H9 (cell line): ENCODE measurements at regions not wholly inside any gene's neighbourhood (a gene's known extent, or its start where the extent isn't known, plus 50 kb on each side); places are given as distances from the start of the nearest gene placed in this dataset.

Experiments used
- DNase-seq: peaks from one replicate; pipeline ENCODE4 v3.0.0-alpha.2; 2017
- H2AFZ ChIP-seq: one replicate; pipeline ENCODE4 v1.6.1; 2013; ENCODE audit warnings: mild to moderate bottlenecking, low read length, control low read depth, moderate library complexity
- H2AK5ac ChIP-seq: 2 replicates; pipeline ENCODE4 v1.6.1; 2013; ENCODE audit warnings: low read length, control low read depth, mixed read lengths; ENCODE audit not compliant: insufficient read length
- H2BK120ac ChIP-seq: one replicate; pipeline ENCODE4 v1.6.1; 2013; ENCODE audit warnings: low read depth, mild to moderate bottlenecking, low read length, control low read depth, inconsistent platforms; ENCODE audit not compliant: poor library complexity, severe bottlenecking
- H2BK12ac ChIP-seq: 2 replicates; pipeline ENCODE4 v1.6.1; 2013; ENCODE audit warnings: low read length, control low read depth, mixed read lengths, low read depth; ENCODE audit not compliant: insufficient read length
- H2BK15ac ChIP-seq: 2 replicates; pipeline ENCODE4 v1.6.1; 2013; ENCODE audit warnings: low read depth, low read length, control low read depth
- H2BK20ac ChIP-seq: one replicate; pipeline ENCODE4 v1.6.1; 2013; ENCODE audit warnings: low read depth, mild to moderate bottlenecking, low read length, control low read depth, inconsistent platforms; ENCODE audit not compliant: poor library complexity, severe bottlenecking
- H2BK5ac ChIP-seq: 2 replicates; pipeline ENCODE4 v1.6.1; 2013; ENCODE audit warnings: low read length, control low read depth, mixed read lengths; ENCODE audit not compliant: insufficient read length
- H3K14ac ChIP-seq: 2 replicates; pipeline ENCODE4 v1.6.1; 2013; ENCODE audit warnings: low read length, control low read depth; ENCODE audit not compliant: insufficient read depth
- H3K18ac ChIP-seq: 2 replicates; pipeline ENCODE4 v1.6.1; 2013; ENCODE audit warnings: low read depth, mild to moderate bottlenecking, mixed read lengths, low read length, control low read depth; ENCODE audit not compliant: insufficient read length
- H3K23ac ChIP-seq: 2 replicates; pipeline ENCODE4 v1.6.1; 2013; ENCODE audit warnings: low read length, control low read depth, mixed read lengths, low read depth; ENCODE audit not compliant: insufficient read length
- H3K23me2 ChIP-seq: 2 replicates; pipeline ENCODE4 v1.6.1; 2013; ENCODE audit warnings: low read depth, mild to moderate bottlenecking, mixed read lengths, low read length, control low read depth; ENCODE audit not compliant: insufficient read length, poor library complexity, severe bottlenecking
- H3K27ac ChIP-seq: 2 replicates; pipeline ENCODE4 v1.5.1; 2013; ENCODE audit warnings: low read length, control low read depth, mixed read lengths, low read depth; ENCODE audit not compliant: insufficient read length
- H3K27me3 ChIP-seq: 2 replicates; pipeline ENCODE4 v1.6.1; 2013; ENCODE audit warnings: low read length, control low read depth, inconsistent platforms; ENCODE audit not compliant: insufficient read depth
- H3K4ac ChIP-seq: 2 replicates; pipeline ENCODE4 v1.6.1; 2013; ENCODE audit warnings: low read depth, mild to moderate bottlenecking, control low read depth, inconsistent platforms, low read length, moderate library complexity
- H3K4me1 ChIP-seq: 2 replicates; pipeline ENCODE4 v1.6.1; 2013; ENCODE audit warnings: low read length, control low read depth, inconsistent platforms; ENCODE audit not compliant: insufficient read depth
- H3K4me2 ChIP-seq: 2 replicates; pipeline ENCODE4 v1.6.1; 2013; ENCODE audit warnings: low read length, control low read depth, mixed read lengths; ENCODE audit not compliant: insufficient read length, insufficient read depth
- H3K56ac ChIP-seq: 2 replicates; pipeline ENCODE4 v1.6.1; 2013; ENCODE audit warnings: low read depth, mild to moderate bottlenecking, mixed read lengths, low read length, control low read depth; ENCODE audit not compliant: insufficient read length
- H3K79me1 ChIP-seq: 2 replicates; pipeline ENCODE4 v1.6.1; 2013; ENCODE audit warnings: low read depth, mild to moderate bottlenecking, moderate library complexity, low read length, control low read depth, inconsistent platforms; ENCODE audit not compliant: insufficient read depth, poor library complexity, severe bottlenecking
- H3K79me2 ChIP-seq: 2 replicates; pipeline ENCODE4 v1.6.1; 2013; ENCODE audit warnings: low read length, control low read depth, inconsistent platforms; ENCODE audit not compliant: insufficient read depth
- H3K9ac ChIP-seq: 2 replicates; pipeline ENCODE4 v1.6.1; 2013; ENCODE audit warnings: low read length, control low read depth, mixed read lengths; ENCODE audit not compliant: insufficient read length; ENCODE audit errors: extremely low read depth
- H3K9me3 ChIP-seq: one replicate; pipeline ENCODE4 v1.6.1; 2013; ENCODE audit warnings: low read depth, low read length, inconsistent platforms; ENCODE audit not compliant: control insufficient read depth
- H3T11ph ChIP-seq: one replicate; pipeline ENCODE4 v1.6.1; 2013; ENCODE audit warnings: mild to moderate bottlenecking, low read length, control low read depth, inconsistent platforms
- H4K20me1 ChIP-seq: one replicate; pipeline ENCODE4 v1.6.1; 2013; ENCODE audit not compliant: control insufficient read depth, insufficient read length, insufficient read depth
- H4K5ac ChIP-seq: 2 replicates; pipeline ENCODE4 v1.6.1; 2013; ENCODE audit warnings: low read depth, mild to moderate bottlenecking, mixed read lengths, low read length, control low read depth; ENCODE audit not compliant: insufficient read length
- H4K8ac ChIP-seq: replicated peaks from 2 replicates; pipeline ENCODE4 v1.6.1; 2013; ENCODE audit warnings: low read length, control low read depth, mixed read lengths, low read depth; ENCODE audit not compliant: insufficient read length
- H4K91ac ChIP-seq: 2 replicates; pipeline ENCODE4 v1.6.1; 2013; ENCODE audit warnings: low read depth, mild to moderate bottlenecking, moderate library complexity, mixed read lengths, low read length, control low read depth; ENCODE audit not compliant: insufficient read length
- H3K27ac Mint-ChIP-seq, 3 experiments: 2 replicates in 2 of 3; 3 replicates in 1 of 3; pipeline ENCODE4 v1.8.0; 2020 to 2021; ENCODE audit warnings: mixed read lengths in 3 of 3, mild to moderate bottlenecking in 1 of 3, moderate library complexity in 1 of 3
- H3K27me3 Mint-ChIP-seq: 2 replicates; pipeline ENCODE4 v1.8.0; 2021; ENCODE audit warnings: low read depth, mild to moderate bottlenecking, moderate library complexity, mixed read lengths
- H3K36me3 Mint-ChIP-seq, 3 experiments: 2 replicates in 2 of 3; 3 replicates in 1 of 3; pipeline ENCODE4 v1.8.0; 2020 to 2021; ENCODE audit warnings: low read depth in 3 of 3, mixed read lengths in 3 of 3; ENCODE audit not compliant: insufficient read depth in 1 of 3
- H3K4me1 Mint-ChIP-seq, 2 experiments: 2 replicates each; pipeline ENCODE4 v1.8.0; 2020; ENCODE audit warnings: mixed read lengths in 2 of 2
- H3K4me3 Mint-ChIP-seq, 2 experiments: 2 replicates in 1 of 2; 3 replicates in 1 of 2; pipeline ENCODE4 v1.8.0; 2020 to 2021; ENCODE audit warnings: mild to moderate bottlenecking in 2 of 2, mixed read lengths in 2 of 2, moderate library complexity in 1 of 2
- H3K9me3 Mint-ChIP-seq, 2 experiments: 2 replicates in 1 of 2; 3 replicates in 1 of 2; pipeline ENCODE4 v1.8.0; 2020; ENCODE audit warnings: mild to moderate bottlenecking in 2 of 2, mixed read lengths in 2 of 2, moderate library complexity in 1 of 2
- CTCF ChIP-seq: fragments of 200-600 bp; sonication (generic); conservative IDR thresholded peaks from 3 replicates; pipeline ENCODE4 v1.8.0; 2021; ENCODE audit warnings: antibody characterized with exemption, mild to moderate bottlenecking
- whole genome bisulfite sequencing: extraction: QIAGEN DNeasy Blood & Tissue Kit; methylation state at CpG from one replicate; pipeline ENCODE4 v1.1.7; 2013; ENCODE audit warnings: missing lambda C conversion rate, low lambda C conversion rate, mixed read lengths; ENCODE audit not compliant: insufficient read length; ENCODE audit errors: extremely low coverage; 5-methylcytosine and 5-hydroxymethylcytosine counted together

GRCh38 chr20:60565083-60565482, 606.9 kb downstream of the CDH26 start:
- H3K4me1 Mint-ChIP-seq, result peaks cover 37 to 39% of the 10 kb centered on the region in 2 experiments
- Histone ChIP-seq H2AK5ac (no peak overlapping the region), H4K8ac (no peak overlapping the region), H3T11ph (no peak overlapping the region), H3K56ac (no peak overlapping the region), H2BK15ac (no peak overlapping the region), H3K79me2 (no peaks in the 10 kb centered on the region), H3K14ac (no peak overlapping the region; the same call in 1 of the 2 replicates), H2BK120ac (no peak overlapping the region), H3K27ac (no peak overlapping the region), H3K27me3 (no peaks in the 10 kb centered on the region), H3K4me2 (no peak overlapping the region), H3K79me1 (no peaks in the 10 kb centered on the region), H3K23ac (no peak overlapping the region), H3K23me2 (no peaks in the 10 kb centered on the region), H3K4ac (no peak overlapping the region), H2AFZ (no peak overlapping the region), H4K20me1 (no peaks in the 10 kb centered on the region), H2BK20ac (no peak overlapping the region), H3K4me1 (peaks cover 5% of the 10 kb centered on the region; the same call in 1 of the 2 replicates), H4K5ac (no peak overlapping the region), H4K91ac (no peak overlapping the region), H2BK5ac (no peak overlapping the region), H3K9me3 (no peaks in the 10 kb centered on the region), H3K18ac (no peak overlapping the region), H3K9ac (no peak overlapping the region), H2BK12ac (no peak overlapping the region)
- H3K4me3 Mint-ChIP-seq, result no peak overlapping the region
- no peaks in the 10 kb centered on the region for H3K36me3 Mint-ChIP-seq
- no peaks in the 10 kb centered on the region; a peak in 1 of 5 replicates for H3K9me3 Mint-ChIP-seq
- no CpG with 5 or more reads among the region's 4 CpGs for WGBS
- peaks cover 5% of the 10 kb centered on the region for H3K27me3 Mint-ChIP-seq
- no peak for TF ChIP-seq CTCF
- no peak overlapping the region; a peak in 1 of 7 replicates for H3K27ac Mint-ChIP-seq
- no peak for DNase-seq
